ENCODE measurements at regions not wholly inside any gene's neighbourhood (a gene's known extent, or its start where the extent isn't known, plus 50 kb on each side); places are given as distances from the start of the nearest gene placed in this dataset.

DNA sequence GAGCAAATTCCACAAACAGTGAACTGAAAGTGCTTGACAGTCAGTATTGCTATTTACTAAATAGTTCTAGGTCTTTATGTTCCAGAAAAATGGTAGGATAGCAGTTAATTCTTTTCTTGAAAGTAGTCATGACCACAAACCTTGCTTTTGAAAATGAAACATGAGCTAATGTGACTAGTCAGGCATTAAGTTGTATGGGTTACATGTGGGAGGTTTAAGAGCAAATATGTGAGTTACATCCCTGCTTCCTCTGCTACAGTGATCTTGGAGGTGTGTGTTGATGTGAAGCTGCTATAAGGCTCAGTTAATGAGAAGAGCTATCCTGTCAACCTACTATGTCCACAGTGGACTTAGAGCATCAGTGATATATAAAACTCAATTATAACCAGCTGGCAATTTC is 741.6 kb downstream of the FSCB start:
- no peak for FAIRE-seq
- POLR2A ChIA-PET, result no interaction called here

DNA sequence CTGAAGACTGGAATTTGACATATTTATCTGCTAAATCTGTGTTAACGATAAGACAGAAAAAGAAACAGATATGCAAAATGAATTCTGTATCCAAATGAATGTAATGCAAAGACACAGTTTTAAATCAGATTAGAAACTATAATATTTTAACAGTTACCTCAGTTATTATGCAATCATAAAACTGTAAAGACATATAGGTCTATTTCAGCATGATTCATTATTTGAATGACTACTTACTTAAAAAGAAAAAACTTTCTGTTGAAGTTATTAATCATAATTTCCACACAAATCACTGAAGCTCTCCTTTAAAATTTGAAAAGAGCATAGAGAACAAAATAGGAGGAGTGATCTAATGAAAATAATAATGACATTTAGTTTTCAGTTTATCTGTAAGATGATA is 742.6 kb downstream of the FSCB start:
- H3K9me3 ChIP-seq, result no peaks in the 10 kb centered on the region
- FAIRE-seq (no peak), DNase-seq (ENCODE audit: low read depth in 1 of 2, low spot score in 1 of 2) (no peak), ATAC-seq (no peak)
- H3K4me3 ChIP-seq, result no peak overlapping the region
- POLR2A ChIA-PET, result no interaction called here
- H3K27ac ChIP-seq, result no peak overlapping the region
- 35% methylated on average over 1 of the region's 1 CpG for WGBS (ENCODE audit: missing lambda C conversion rate)
- H3K4me2 ChIP-seq, result no peak overlapping the region
- TF ChIP-seq PHF8 (IDR thresholded peaks at IDR 0.05; ENCODE audit: borderline replicate concordance, low read depth) (no peak), CHD2 (IDR thresholded peaks at IDR 0.05; ENCODE audit: low read length, partially characterized antibody) (no peak), RARB (CRISPR knock-in tag; IDR thresholded peaks at IDR 0.05) (no peak), ZNF302 (CRISPR knock-in tag; IDR thresholded peaks at IDR 0.05) (no peak), GATA3 (IDR thresholded peaks at IDR 0.05; ENCODE audit: borderline replicate concordance) (no peak), EHF (CRISPR knock-in tag; IDR thresholded peaks at IDR 0.05) (no peak), CHD4 (IDR thresholded peaks at IDR 0.05; ENCODE audit: borderline replicate concordance) (no peak), TFCP2L1 (CRISPR knock-in tag; IDR thresholded peaks at IDR 0.05) (no peak), EHMT2 (IDR thresholded peaks at IDR 0.05; ENCODE audit: low read depth) (no peak), POLR2AphosphoS2 (conservative IDR thresholded peaks at IDR 0.05; ENCODE audit: low read length) (no peak), CEBPB (IDR thresholded peaks at IDR 0.05) (no peak), ZC3H11A (IDR thresholded peaks at IDR 0.05) (no peak)
- TF ChIP-seq, protein P1, sequence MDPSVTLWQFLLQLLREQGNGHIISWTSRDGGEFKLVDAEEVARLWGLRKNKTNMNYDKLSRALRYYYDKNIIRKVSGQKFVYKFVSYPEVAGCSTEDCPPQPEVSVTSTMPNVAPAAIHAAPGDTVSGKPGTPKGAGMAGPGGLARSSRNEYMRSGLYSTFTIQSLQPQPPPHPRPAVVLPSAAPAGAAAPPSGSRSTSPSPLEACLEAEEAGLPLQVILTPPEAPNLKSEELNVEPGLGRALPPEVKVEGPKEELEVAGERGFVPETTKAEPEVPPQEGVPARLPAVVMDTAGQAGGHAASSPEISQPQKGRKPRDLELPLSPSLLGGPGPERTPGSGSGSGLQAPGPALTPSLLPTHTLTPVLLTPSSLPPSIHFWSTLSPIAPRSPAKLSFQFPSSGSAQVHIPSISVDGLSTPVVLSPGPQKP (IDR thresholded peaks at IDR 0.05; ENCODE audit: low read depth, low read length), result no peak
- TF ChIP-seq, protein P2, sequence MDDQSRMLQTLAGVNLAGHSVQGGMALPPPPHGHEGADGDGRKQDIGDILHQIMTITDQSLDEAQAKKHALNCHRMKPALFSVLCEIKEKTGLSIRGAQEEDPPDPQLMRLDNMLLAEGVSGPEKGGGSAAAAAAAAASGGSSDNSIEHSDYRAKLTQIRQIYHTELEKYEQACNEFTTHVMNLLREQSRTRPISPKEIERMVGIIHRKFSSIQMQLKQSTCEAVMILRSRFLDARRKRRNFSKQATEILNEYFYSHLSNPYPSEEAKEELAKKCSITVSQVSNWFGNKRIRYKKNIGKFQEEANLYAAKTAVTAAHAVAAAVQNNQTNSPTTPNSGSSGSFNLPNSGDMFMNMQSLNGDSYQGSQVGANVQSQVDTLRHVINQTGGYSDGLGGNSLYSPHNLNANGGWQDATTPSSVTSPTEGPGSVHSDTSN (IDR thresholded peaks at IDR 0.05), result no peak
- TF ChIP-seq, protein P3, sequence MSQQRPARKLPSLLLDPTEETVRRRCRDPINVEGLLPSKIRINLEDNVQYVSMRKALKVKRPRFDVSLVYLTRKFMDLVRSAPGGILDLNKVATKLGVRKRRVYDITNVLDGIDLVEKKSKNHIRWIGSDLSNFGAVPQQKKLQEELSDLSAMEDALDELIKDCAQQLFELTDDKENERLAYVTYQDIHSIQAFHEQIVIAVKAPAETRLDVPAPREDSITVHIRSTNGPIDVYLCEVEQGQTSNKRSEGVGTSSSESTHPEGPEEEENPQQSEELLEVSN (IDR thresholded peaks at IDR 0.05; ENCODE audit: borderline replicate concordance, low read depth), result no peak
- CTCF ChIA-PET, result no interaction called here
- H3K4me1 ChIP-seq, result no peaks in the 10 kb centered on the region

More for the DNA sequence above, 741.6 kb downstream of the FSCB start:
- Histone ChIP-seq H3K4me2 (no peak overlapping the region), H3K9me3 (no peaks in the 10 kb centered on the region), H3K27ac (no peak overlapping the region), H3K4me1 (no peaks in the 10 kb centered on the region), H3K4me3 (no peak overlapping the region)
- ATAC-seq (no peak), DNase-seq (ENCODE audit: low read depth in 1 of 2, low spot score in 1 of 2) (no peak)
- TF ChIP-seq MAFK (IDR thresholded peaks at IDR 0.05; ENCODE audit: partially characterized antibody) (no peak), JUNB (IDR thresholded peaks at IDR 0.05) (no peak), RCOR1 (IDR thresholded peaks at IDR 0.05; ENCODE audit: low read depth, low read length) (no peak), FOXS1 (CRISPR knock-in tag; IDR thresholded peaks at IDR 0.05) (no peak)
- TF ChIP-seq, protein P4, sequence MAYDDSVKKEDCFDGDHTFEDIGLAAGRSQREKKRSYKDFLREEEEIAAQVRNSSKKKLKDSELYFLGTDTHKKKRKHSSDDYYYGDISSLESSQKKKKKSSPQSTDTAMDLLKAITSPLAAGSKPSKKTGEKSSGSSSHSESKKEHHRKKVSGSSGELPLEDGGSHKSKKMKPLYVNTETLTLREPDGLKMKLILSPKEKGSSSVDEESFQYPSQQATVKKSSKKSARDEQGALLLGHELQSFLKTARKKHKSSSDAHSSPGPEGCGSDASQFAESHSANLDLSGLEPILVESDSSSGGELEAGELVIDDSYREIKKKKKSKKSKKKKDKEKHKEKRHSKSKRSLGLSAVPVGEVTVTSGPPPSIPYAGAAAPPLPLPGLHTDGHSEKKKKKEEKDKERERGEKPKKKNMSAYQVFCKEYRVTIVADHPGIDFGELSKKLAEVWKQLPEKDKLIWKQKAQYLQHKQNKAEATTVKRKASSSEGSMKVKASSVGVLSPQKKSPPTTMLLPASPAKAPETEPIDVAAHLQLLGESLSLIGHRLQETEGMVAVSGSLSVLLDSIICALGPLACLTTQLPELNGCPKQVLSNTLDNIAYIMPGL (CRISPR knock-in tag; IDR thresholded peaks at IDR 0.05; ENCODE audit: borderline replicate concordance), result no peak
- CTCF ChIA-PET, result no interaction called here

DNA sequence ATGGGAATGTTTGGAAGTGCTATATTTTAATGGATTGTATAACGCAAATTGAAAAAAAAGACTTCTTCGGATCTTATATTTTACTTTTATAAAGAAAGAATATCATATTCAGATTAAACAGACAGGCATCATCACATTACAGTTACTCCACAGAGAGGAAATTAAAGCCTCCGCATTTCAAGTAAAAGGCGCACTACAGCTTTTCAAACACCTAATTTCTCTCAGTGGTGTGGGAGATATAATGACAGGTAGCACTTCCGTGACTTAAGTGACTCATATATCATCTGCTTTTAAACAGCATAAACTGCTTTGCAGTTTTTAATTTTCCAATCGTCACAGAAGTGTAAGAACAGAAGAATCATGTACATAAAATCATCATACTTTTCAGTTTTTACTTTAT is 751.4 kb downstream of the FSCB start:
- H3K9me3 ChIP-seq, result no peaks in the 10 kb centered on the region
- DNase-seq (ENCODE audit: low read depth in 1 of 2, low spot score in 1 of 2) (no peak), FAIRE-seq (no peak), ATAC-seq (no peak)
- no peaks in the 10 kb centered on the region for H3K4me1 ChIP-seq
- ChIA-PET POLR2A (no interaction called here), CTCF (no interaction called here)
- no peak overlapping the region for H3K4me3 ChIP-seq
- no peak overlapping the region for H3K4me2 ChIP-seq
- H3K27ac ChIP-seq, result no peak overlapping the region
- WGBS (ENCODE audit: missing lambda C conversion rate), result 65% methylated on average over 6 of the region's 6 CpGs
- TF ChIP-seq, protein P5, sequence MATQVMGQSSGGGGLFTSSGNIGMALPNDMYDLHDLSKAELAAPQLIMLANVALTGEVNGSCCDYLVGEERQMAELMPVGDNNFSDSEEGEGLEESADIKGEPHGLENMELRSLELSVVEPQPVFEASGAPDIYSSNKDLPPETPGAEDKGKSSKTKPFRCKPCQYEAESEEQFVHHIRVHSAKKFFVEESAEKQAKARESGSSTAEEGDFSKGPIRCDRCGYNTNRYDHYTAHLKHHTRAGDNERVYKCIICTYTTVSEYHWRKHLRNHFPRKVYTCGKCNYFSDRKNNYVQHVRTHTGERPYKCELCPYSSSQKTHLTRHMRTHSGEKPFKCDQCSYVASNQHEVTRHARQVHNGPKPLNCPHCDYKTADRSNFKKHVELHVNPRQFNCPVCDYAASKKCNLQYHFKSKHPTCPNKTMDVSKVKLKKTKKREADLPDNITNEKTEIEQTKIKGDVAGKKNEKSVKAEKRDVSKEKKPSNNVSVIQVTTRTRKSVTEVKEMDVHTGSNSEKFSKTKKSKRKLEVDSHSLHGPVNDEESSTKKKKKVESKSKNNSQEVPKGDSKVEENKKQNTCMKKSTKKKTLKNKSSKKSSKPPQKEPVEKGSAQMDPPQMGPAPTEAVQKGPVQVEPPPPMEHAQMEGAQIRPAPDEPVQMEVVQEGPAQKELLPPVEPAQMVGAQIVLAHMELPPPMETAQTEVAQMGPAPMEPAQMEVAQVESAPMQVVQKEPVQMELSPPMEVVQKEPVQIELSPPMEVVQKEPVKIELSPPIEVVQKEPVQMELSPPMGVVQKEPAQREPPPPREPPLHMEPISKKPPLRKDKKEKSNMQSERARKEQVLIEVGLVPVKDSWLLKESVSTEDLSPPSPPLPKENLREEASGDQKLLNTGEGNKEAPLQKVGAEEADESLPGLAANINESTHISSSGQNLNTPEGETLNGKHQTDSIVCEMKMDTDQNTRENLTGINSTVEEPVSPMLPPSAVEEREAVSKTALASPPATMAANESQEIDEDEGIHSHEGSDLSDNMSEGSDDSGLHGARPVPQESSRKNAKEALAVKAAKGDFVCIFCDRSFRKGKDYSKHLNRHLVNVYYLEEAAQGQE (IDR thresholded peaks at IDR 0.05), result no peak
- TF ChIP-seq NFE2L2 (conservative IDR thresholded peaks at IDR 0.05; ENCODE audit: low read length) (no peak), NR3C1 (IDR thresholded peaks at IDR 0.05) (no peak), TFCP2L1 (CRISPR knock-in tag; IDR thresholded peaks at IDR 0.05) (no peak), ZSCAN20 (CRISPR knock-in tag; IDR thresholded peaks at IDR 0.05) (no peak), POLR2AphosphoS2 (conservative IDR thresholded peaks at IDR 0.05; ENCODE audit: low read length) (no peak), ZC3H11A (IDR thresholded peaks at IDR 0.05) (no peak), MAFK (IDR thresholded peaks at IDR 0.05; ENCODE audit: partially characterized antibody) (no peak), PHF8 (IDR thresholded peaks at IDR 0.05; ENCODE audit: borderline replicate concordance, low read depth) (no peak)
- TF ChIP-seq, protein P3 (IDR thresholded peaks at IDR 0.05; ENCODE audit: borderline replicate concordance, low read depth), result no peak
- TF ChIP-seq, protein P2 (IDR thresholded peaks at IDR 0.05), result no peak
